ENCODE measurements at regions not wholly inside any gene's neighbourhood (a gene's known extent, or its start where the extent isn't known, plus 50 kb on each side); places are given as distances from the start of the nearest gene placed in this dataset.

GRCh38 chr11:81278991-81279390 lies 1454.7 kb downstream of the FAM181B start:
- no peak for TF ChIP-seq HEYL (CRISPR knock-in tag; IDR thresholded peaks at IDR 0.05)
- no peak for TF ChIP-seq ZSCAN20 (CRISPR knock-in tag; IDR thresholded peaks at IDR 0.05)
- TF ChIP-seq ZFP36 (IDR thresholded peaks at IDR 0.05; ENCODE audit: borderline replicate concordance, partially characterized antibody): no peak
- TF ChIP-seq BCL3 (IDR thresholded peaks at IDR 0.05): no peak
- no peak for TF ChIP-seq CBX2 (IDR thresholded peaks at IDR 0.05; ENCODE audit: borderline replicate concordance, low read depth)
- TF ChIP-seq CHD2 (IDR thresholded peaks at IDR 0.05; ENCODE audit: low read length, partially characterized antibody): no peak
- TF ChIP-seq NFE2L2 (conservative IDR thresholded peaks at IDR 0.05; ENCODE audit: low read length): no peak
- no peak for TF ChIP-seq CHD4 (IDR thresholded peaks at IDR 0.05; ENCODE audit: borderline replicate concordance)
- ATAC-seq: no peak
- Histone ChIP-seq H3K9me3 (no peaks in the 10 kb centered on the region; the same call in 1 of the 3 replicates), H3K27ac (no peak overlapping the region), H3K4me2 (no peak overlapping the region), H3K4me3 (no peak overlapping the region), H3K4me1 (no peaks in the 10 kb centered on the region)
- CTCF ChIA-PET: no interaction called here
- FAIRE-seq: no peak
- POLR2A ChIA-PET: no interaction called here
- no peak for DNase-seq (ENCODE audit: low read depth in 1 of 2, low spot score in 1 of 2)
- 0% methylated on average over 5 of the region's 5 CpGs for WGBS (ENCODE audit: missing lambda C conversion rate)

- no peaks in the 10 kb centered on the region for H3K4me1 ChIP-seq
- ATAC-seq (no peak), DNase-seq (ENCODE audit: low read depth in 1 of 2, low spot score in 1 of 2) (no peak), FAIRE-seq (no peak)
- H3K4me2 ChIP-seq: no peak overlapping the region
- no peak for TF ChIP-seq EHMT2 (IDR thresholded peaks at IDR 0.05; ENCODE audit: low read depth)
- no peak for TF ChIP-seq MAFK (IDR thresholded peaks at IDR 0.05; ENCODE audit: partially characterized antibody)
- TF ChIP-seq REST (IDR thresholded peaks at IDR 0.05): no peak
- no peak for TF ChIP-seq MAZ (IDR thresholded peaks at IDR 0.05; ENCODE audit: borderline replicate concordance, low read depth, low read length)
- TF ChIP-seq MYC (IDR thresholded peaks at IDR 0.05; ENCODE audit: borderline replicate concordance, low read length): no peak
- no peak for TF ChIP-seq HES2 (IDR thresholded peaks at IDR 0.05)
- no peak for TF ChIP-seq JUNB (IDR thresholded peaks at IDR 0.05)
- no peak for TF ChIP-seq NFE2L2 (conservative IDR thresholded peaks at IDR 0.05; ENCODE audit: low read length)
- no peak for TF ChIP-seq BCL3 (IDR thresholded peaks at IDR 0.05)
- TF ChIP-seq JUN (IDR thresholded peaks at IDR 0.05): no peak
- no peak for TF ChIP-seq BHLHE40 (IDR thresholded peaks at IDR 0.05; ENCODE audit: low read depth, low read length)
- no peak for TF ChIP-seq RARB (CRISPR knock-in tag; IDR thresholded peaks at IDR 0.05)
- no peak for TF ChIP-seq RFX5 (IDR thresholded peaks at IDR 0.05)
- no peak for TF ChIP-seq HOXB5 (CRISPR knock-in tag; IDR thresholded peaks at IDR 0.05)
- TF ChIP-seq CBX8 (IDR thresholded peaks at IDR 0.05): no peak
- TF ChIP-seq HOXB13 (CRISPR knock-in tag; IDR thresholded peaks at IDR 0.05; ENCODE audit: low read depth): no peak
- TF ChIP-seq E2F6 (IDR thresholded peaks at IDR 0.05; ENCODE audit: borderline replicate concordance, low read depth): no peak
- no peak for TF ChIP-seq RAD21 (conservative IDR thresholded peaks at IDR 0.05 in 1 of 2, IDR thresholded peaks at IDR 0.05 in 1 of 2)
- H3K27ac ChIP-seq: no peak overlapping the region
- CTCF ChIA-PET: no interaction called here
- no peak overlapping the region for H3K4me3 ChIP-seq
- POLR2A ChIA-PET: no interaction called here
- H3K9me3 ChIP-seq: no peaks in the 10 kb centered on the region
These were observed 1463.0 kb downstream of the FAM181B start for GRCh38 chr11:81270686-81271085.
